Osteocyte (in vitro differentiated cells): ENCODE measurements at regions not wholly inside any gene's neighbourhood (a gene's known extent, or its start where the extent isn't known, plus 50 kb on each side); places are given as distances from the start of the nearest gene placed in this dataset.

Source experiments
- DNase-seq: peaks from one replicate; pipeline ENCODE4 v3.0.0; 2021; ENCODE audit warnings: mixed read lengths; ENCODE audit not compliant: unreplicated experiment; ENCODE audit errors: extremely low spot score
- H3K27ac Mint-ChIP-seq: one replicate; pipeline ENCODE4 v1.8.0; 2021; ENCODE audit warnings: mild to moderate bottlenecking, mixed read lengths; ENCODE audit not compliant: unreplicated experiment
- H3K27me3 Mint-ChIP-seq: one replicate; pipeline ENCODE4 v1.8.0; 2021; ENCODE audit warnings: mixed read lengths; ENCODE audit not compliant: unreplicated experiment
- H3K36me3 Mint-ChIP-seq: one replicate; pipeline ENCODE4 v1.8.0; 2021; ENCODE audit warnings: mixed read lengths; ENCODE audit not compliant: unreplicated experiment
- H3K4me1 Mint-ChIP-seq: one replicate; pipeline ENCODE4 v1.8.0; 2021; ENCODE audit warnings: mixed read lengths; ENCODE audit not compliant: unreplicated experiment
- H3K4me3 Mint-ChIP-seq: one replicate; pipeline ENCODE4 v1.8.0; 2021; ENCODE audit warnings: mild to moderate bottlenecking, moderate library complexity, mixed read lengths; ENCODE audit not compliant: unreplicated experiment
- H3K9me3 Mint-ChIP-seq: one replicate; pipeline ENCODE4 v1.8.0; 2021; ENCODE audit warnings: mixed read lengths; ENCODE audit not compliant: unreplicated experiment
- CTCF ChIP-seq: fragments of 200-600 bp; sonication (generic); IDR thresholded peaks from 2 replicates; pipeline ENCODE4 v1.5.0; 2021; ENCODE audit warnings: antibody characterized with exemption, mild to moderate bottlenecking, moderate library complexity

DNA sequence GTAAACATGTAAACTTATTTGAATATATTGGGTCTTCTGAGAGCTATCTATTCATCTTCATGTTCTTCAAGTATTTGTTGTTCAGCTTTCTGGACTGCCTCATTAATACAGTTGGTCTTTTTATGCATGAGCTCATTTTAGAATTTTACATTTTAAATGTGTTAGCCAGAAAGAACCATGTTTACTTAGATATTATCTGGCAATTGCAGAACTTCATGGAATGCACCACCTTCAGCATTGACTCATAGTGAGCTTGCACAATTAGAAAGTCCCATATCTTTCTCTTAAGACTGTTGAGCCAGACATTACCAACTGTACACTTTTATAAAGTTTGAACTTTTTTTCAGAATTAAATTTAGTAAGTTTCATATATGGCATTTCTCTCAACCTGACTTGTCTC lies 536.7 kb downstream of the RIT2 start:
- H3K4me1 Mint-ChIP-seq = no peaks in the 10 kb centered on the region
- TF ChIP-seq CTCF = no peak
- no peak overlapping the region for H3K27ac Mint-ChIP-seq
- no peak for DNase-seq
- no peaks in the 10 kb centered on the region for H3K36me3 Mint-ChIP-seq
- H3K4me3 Mint-ChIP-seq = no peak overlapping the region
- no peaks in the 10 kb centered on the region for H3K9me3 Mint-ChIP-seq
- peaks cover 8% of the 10 kb centered on the region for H3K27me3 Mint-ChIP-seq

DNA sequence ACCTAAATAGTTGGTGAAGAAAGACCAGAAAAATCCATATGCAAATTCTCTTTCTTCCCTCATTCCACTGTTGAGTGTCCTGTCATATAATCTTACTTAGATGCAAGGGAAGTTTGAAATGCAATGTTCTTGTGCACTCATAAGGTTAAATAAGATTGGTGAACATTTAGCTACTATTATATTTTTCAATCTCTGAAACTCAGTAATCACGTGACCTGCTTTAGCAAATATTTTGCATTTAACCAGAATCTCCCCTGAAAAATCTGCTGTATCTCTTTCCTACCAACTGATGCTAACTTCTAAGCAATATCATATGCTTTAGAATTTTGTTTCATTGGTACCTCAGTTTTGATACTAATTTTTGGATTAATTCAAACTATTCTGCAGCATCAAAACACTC lies 533.2 kb downstream of the RIT2 start:
- peaks cover 16% of the 10 kb centered on the region for H3K27me3 Mint-ChIP-seq
- H3K4me1 Mint-ChIP-seq = no peaks in the 10 kb centered on the region
- H3K4me3 Mint-ChIP-seq = no peak overlapping the region
- H3K27ac Mint-ChIP-seq = no peak overlapping the region
- DNase-seq = no peak
- H3K9me3 Mint-ChIP-seq = no peaks in the 10 kb centered on the region
- TF ChIP-seq CTCF = no peak
- no peaks in the 10 kb centered on the region for H3K36me3 Mint-ChIP-seq

DNA sequence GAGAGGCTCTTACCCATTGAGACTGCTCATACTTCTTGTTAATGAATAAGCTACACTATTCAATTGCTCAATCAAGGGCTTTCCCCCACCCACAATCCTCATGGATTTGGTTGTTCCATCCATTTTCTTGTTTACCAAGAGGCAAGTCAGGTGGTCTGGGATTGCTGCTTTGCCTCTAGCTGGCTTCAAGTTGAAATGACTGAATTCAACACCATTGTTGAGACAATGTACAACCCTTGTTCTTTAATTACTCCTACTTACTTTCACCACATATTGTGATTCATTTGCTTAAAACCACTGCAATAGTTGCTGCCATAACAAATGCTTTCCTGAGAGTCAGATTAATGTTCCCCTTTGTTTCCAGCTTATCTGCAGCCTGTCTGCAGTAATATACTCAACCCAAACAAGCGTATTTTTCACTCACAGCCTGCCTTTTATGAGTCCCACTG lies 532.2 kb downstream of the RIT2 start:
- Mint-ChIP-seq H3K36me3 (no peaks in the 10 kb centered on the region), H3K27ac (no peak overlapping the region), H3K4me1 (no peaks in the 10 kb centered on the region), H3K9me3 (no peaks in the 10 kb centered on the region), H3K4me3 (no peak overlapping the region), H3K27me3 (peaks cover 19% of the 10 kb centered on the region)
- DNase-seq = no peak
- no peak for TF ChIP-seq CTCF

- no peak overlapping the region for H3K4me3 Mint-ChIP-seq
- TF ChIP-seq CTCF = no peak
- no peak overlapping the region for H3K27ac Mint-ChIP-seq
- DNase-seq = no peak
- no peaks in the 10 kb centered on the region for H3K9me3 Mint-ChIP-seq
- no peaks in the 10 kb centered on the region for H3K36me3 Mint-ChIP-seq
- peaks cover 19% of the 10 kb centered on the region for H3K27me3 Mint-ChIP-seq
- no peaks in the 10 kb centered on the region for H3K4me1 Mint-ChIP-seq
Observed at GRCh38 chr18:42586601-42587000, 528.9 kb downstream of the RIT2 start.

- Mint-ChIP-seq H3K27ac (no peak overlapping the region), H3K36me3 (no peaks in the 10 kb centered on the region), H3K27me3 (peaks cover 23% of the 10 kb centered on the region), H3K9me3 (no peaks in the 10 kb centered on the region), H3K4me1 (no peaks in the 10 kb centered on the region), H3K4me3 (no peak overlapping the region)
- no peak for DNase-seq
- no peak for TF ChIP-seq CTCF
Observed at GRCh38 chr18:42588786-42589185, 526.7 kb downstream of the RIT2 start.
